GM12878 (cell line): ENCODE measurements at regions not wholly inside any gene's neighbourhood (a gene's known extent, or its start where the extent isn't known, plus 50 kb on each side); places are given as distances from the start of the nearest gene placed in this dataset.

Experiments used
- ATAC-seq: fragments of 200-7000 bp; cut with Tn5 transposase; 3 replicates; pipeline ENCODE4 v1.9.1; 2020; ENCODE audit warnings: mild to moderate bottlenecking, moderate library complexity
- BruUV-seq: library from RNA; stranded (reverse); fragments of 400-500 nt; replicated peaks from 2 replicates; lab custom pipeline; 2021; lab: Mats Ljungman, UMichigan
- CTCF ChIA-PET: fragments of 300-600 bp; sonication (Branson Sonifier 250); formaldehyde crosslinking; extraction: SDS; loops from one replicate; lab custom pipeline; 2021; ENCODE audit warnings: inconsistent platforms; lab: Yijun Ruan, JAX
- POLR2A ChIA-PET: fragments of 350-600 bp; formaldehyde crosslinking; extraction: SDS; loops from one replicate; lab custom pipeline; 2021; ENCODE audit warnings: inconsistent platforms; lab: Charles Lee
- RAD21 ChIA-PET: fragments of 300-600 bp; sonication (Branson Sonifier 250); formaldehyde crosslinking; loops from one replicate; lab custom pipeline; 2023; ENCODE audit warnings: antibody characterized with exemption; ENCODE audit not compliant: unreplicated experiment; lab: Charles Lee
- SMC1A ChIA-PET: fragments of 300-600 bp; sonication (Branson Sonifier 250); formaldehyde crosslinking; loops from one replicate; lab custom pipeline; 2023; ENCODE audit not compliant: unreplicated experiment, uncharacterized antibody; lab: Charles Lee
- DNase-seq: peaks from one replicate; pipeline ENCODE4 v3.0.0-alpha.2; 2011; ENCODE audit warnings: low read depth, low spot score
- FAIRE-seq: peaks from 3 replicates; lab custom pipeline; 2011; peaks lifted over from hg19 to GRCh38; lab: Jason Lieb, UNC
- H2AFZ ChIP-seq: 2 replicates; pipeline ENCODE4 v1.6.0; 2011; ENCODE audit warnings: low read depth, low read length, control low read depth; ENCODE audit not compliant: control insufficient read depth
- H3K27ac ChIP-seq: 2 replicates; pipeline ENCODE4 v1.5.1; 2011; ENCODE audit warnings: control low read depth; ENCODE audit not compliant: control insufficient read depth, insufficient read depth
- H3K27me3 ChIP-seq, 2 experiments: replicated peaks in 1 of 2; 2 replicates each; pipeline versions ENCODE4 v1.6.0 to v1.6.1; 2011; ENCODE audit warnings: low read length in 1 of 2; ENCODE audit not compliant: control insufficient read depth in 2 of 2, insufficient read depth in 2 of 2
- H3K36me3 ChIP-seq, 2 experiments: 2 replicates each; pipeline ENCODE4 v1.5.1; 2011; ENCODE audit warnings: low read length in 1 of 2; ENCODE audit not compliant: control insufficient read depth in 2 of 2, insufficient read depth in 2 of 2
- H3K4me1 ChIP-seq: 2 replicates; pipeline ENCODE4 v1.6.1; 2011; ENCODE audit warnings: mild to moderate bottlenecking, low read length, moderate library complexity, mixed read lengths; ENCODE audit not compliant: control insufficient read depth, insufficient read depth
- H3K4me2 ChIP-seq: 2 replicates; pipeline ENCODE4 v1.6.0; 2011; ENCODE audit warnings: control low read depth; ENCODE audit not compliant: control insufficient read depth, insufficient read depth
- H3K4me3 ChIP-seq: fragments of 200-600 bp; sonication (generic); 2 replicates; pipeline ENCODE4 v1.5.1; 2016
- H3K79me2 ChIP-seq: 2 replicates; pipeline ENCODE4 v1.6.0; 2011; ENCODE audit warnings: low read length; ENCODE audit not compliant: control insufficient read depth, insufficient read depth
- H3K9ac ChIP-seq: 2 replicates; pipeline ENCODE4 v1.8.0; 2011; ENCODE audit warnings: low read length, control low read depth, mixed read lengths; ENCODE audit not compliant: control insufficient read depth, insufficient read depth
- H3K9me3 ChIP-seq: replicated peaks from 3 replicates; pipeline ENCODE4 v1.5.1; 2011; ENCODE audit warnings: mild to moderate bottlenecking, low read length; ENCODE audit not compliant: control insufficient read depth, insufficient read depth
- H4K20me1 ChIP-seq: 2 replicates; pipeline ENCODE4 v1.6.0; 2011; ENCODE audit not compliant: control insufficient read depth, insufficient read depth
- BACH1 ChIP-seq: fragments of 450-650 bp; IDR thresholded peaks from 2 replicates; pipeline ENCODE4 v1.6.1; 2017; ENCODE audit warnings: mild to moderate bottlenecking, borderline replicate concordance
- MEF2B ChIP-seq: fragments of 450-650 bp; IDR thresholded peaks from 2 replicates; pipeline ENCODE4 v1.6.1; 2018; ENCODE audit warnings: mild to moderate bottlenecking, moderate library complexity; ENCODE audit not compliant: partially characterized antibody, poor library complexity, severe bottlenecking
- SPI1 ChIP-seq: IDR thresholded peaks from 2 replicates; pipeline ENCODE4 v1.6.1; 2011; ENCODE audit warnings: low read depth, mild to moderate bottlenecking, low read length, moderate library complexity, borderline replicate concordance; ENCODE audit not compliant: insufficient read depth
- YY1 ChIP-seq: IDR thresholded peaks from 2 replicates; pipeline ENCODE4 v1.6.1; 2011; ENCODE audit warnings: low read depth, mild to moderate bottlenecking, low read length
- WGBS: methylation state at CpG from one replicate; pipeline ENCODE4 v1.1.6; 2016; ENCODE audit warnings: low lambda C conversion rate; ENCODE audit not compliant: insufficient replicate concordance, insufficient coverage; ENCODE audit errors: missing lambda C conversion rate; 5-methylcytosine and 5-hydroxymethylcytosine counted together
- in situ Hi-C: fragments of 300-500 bp; cut with MboI; formaldehyde crosslinking; loops from 9 replicates; pipeline ENCODE4 v1.14.3; 2018; ENCODE audit warnings: mixed read lengths
- intact Hi-C: fragments of 100-400 bp; cut with micrococcal nuclease; formaldehyde crosslinking; loops from one replicate; pipeline ENCODE4 v1.14.2; 2022; ENCODE audit not compliant: unreplicated experiment

DNA sequence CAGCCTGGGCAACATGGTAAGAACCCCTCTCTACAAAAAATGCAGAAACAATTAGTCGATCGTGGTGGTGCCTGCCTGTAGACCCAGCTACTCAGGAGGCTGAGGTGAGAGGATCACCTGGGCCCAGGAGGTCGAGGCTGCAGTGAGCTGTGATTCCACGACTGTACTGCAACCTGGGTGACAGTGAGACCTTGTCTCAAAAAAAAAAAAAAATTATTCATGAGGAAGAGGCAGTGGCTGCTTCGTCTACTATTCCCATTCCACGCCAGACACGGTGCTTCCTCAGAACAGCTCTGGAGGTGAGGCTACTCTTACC lies 52.2 kb upstream of the GSE1 start:
- Histone ChIP-seq H3K27me3 (no peaks in the 10 kb centered on the region), H2AFZ (no peak overlapping the region), H3K4me2 (no peak overlapping the region; the same call in 1 of the 2 replicates), H3K4me3 (no peak overlapping the region), H3K9ac (no peak overlapping the region), H3K79me2 (peaks cover 90% of the 10 kb centered on the region), H3K36me3 (no peaks in the 10 kb centered on the region; a peak in 2 of 4 replicates), H3K4me1 (peaks cover 25% of the 10 kb centered on the region), H4K20me1 (peaks cover 22% of the 10 kb centered on the region), H3K27ac (no peak overlapping the region)
- no peak for FAIRE-seq
- POLR2A ChIA-PET = interaction anchor here (0.5 to 1.2 kb wide), 4 partner anchors 9 to 668 kb away, joined by 3 to 4 read pairs (median 4); no protein-coding TSS in a partner anchor
- SMC1A ChIA-PET = interaction anchor here (0.6 to 1.4 kb wide), 2 partner anchors 9 to 50 kb away, joined by 3 to 5 read pairs; no protein-coding TSS in a partner anchor
- RAD21 ChIA-PET = interaction anchor here (0.6 to 4.5 kb wide), 5 partner anchors 9 to 869 kb away, joined by 3 to 56 read pairs (median 6); partner anchors contain the start of gene GSE1
- BruUV-seq = no TSS peak
- no peak for DNase-seq
- ATAC-seq = no peak
- TF ChIP-seq MEF2B = no peak
- no peak for TF ChIP-seq YY1
- TF ChIP-seq SPI1 = no peak
- TF ChIP-seq BACH1 = no peak
- TF ChIP-seq, all 136 proteins: peak for 0
- intact Hi-C loops (no loop called here), in situ Hi-C loops (loop anchor here (25.0 kb wide), 1 partner anchor 949 kb away; the partner anchor contains the start of gene COTL1)
- H3K9me3 ChIP-seq = no peaks in the 10 kb centered on the region
- CTCF ChIA-PET = interaction anchor here (4.5 to 5.1 kb wide), 3 partner anchors 8 to 55 kb away, joined by 47 to 52 read pairs (median 47); no protein-coding TSS in a partner anchor
- WGBS = 98% methylated on average over 7 of the region's 7 CpGs
